Trophoblast cell (in vitro differentiated cells and primary cell): ENCODE measurements at regions not wholly inside any gene's neighbourhood (a gene's known extent, or its start where the extent isn't known, plus 50 kb on each side); places are given as distances from the start of the nearest gene placed in this dataset.
"Not testable (repeated sequence)": the region's sequence is repeated elsewhere in the genome, so short reads cannot be mapped to it uniquely, and the experiment has no call there.

ENCODE experiments used
- DNase-seq, 2 donors: peaks; one replicate each; pipeline ENCODE4 v3.0.0-alpha.2; 2016
- H2AFZ ChIP-seq: 2 replicates; pipeline ENCODE4 v1.6.1; 2013; ENCODE audit warnings: low read length, moderate library complexity, mild to moderate bottlenecking; ENCODE audit not compliant: insufficient read depth, poor library complexity
- H2AK5ac ChIP-seq: 2 replicates; pipeline ENCODE4 v1.6.1; 2013; ENCODE audit warnings: mild to moderate bottlenecking, low read length
- H2BK120ac ChIP-seq: 2 replicates; pipeline ENCODE4 v1.6.1; 2013; ENCODE audit warnings: low read length, mild to moderate bottlenecking, moderate library complexity; ENCODE audit not compliant: insufficient read depth, poor library complexity
- H2BK12ac ChIP-seq: 2 replicates; pipeline ENCODE4 v1.6.1; 2013; ENCODE audit warnings: mild to moderate bottlenecking, low read length, moderate library complexity
- H2BK5ac ChIP-seq: 2 replicates; pipeline ENCODE4 v1.6.1; 2013; ENCODE audit warnings: low read length, low read depth, moderate library complexity, mild to moderate bottlenecking; ENCODE audit not compliant: poor library complexity
- H3K14ac ChIP-seq: 2 replicates; pipeline ENCODE4 v1.6.1; 2013; ENCODE audit warnings: mild to moderate bottlenecking, low read length
- H3K18ac ChIP-seq: 2 replicates; pipeline ENCODE4 v1.6.1; 2013; ENCODE audit warnings: mild to moderate bottlenecking, low read length
- H3K23ac ChIP-seq: 2 replicates; pipeline ENCODE4 v1.6.1; 2013; ENCODE audit warnings: low read length
- H3K27ac ChIP-seq: 2 replicates; pipeline ENCODE4 v1.5.1; 2013; ENCODE audit warnings: low read depth, mild to moderate bottlenecking, inconsistent platforms, low read length, moderate library complexity
- H3K27me3 ChIP-seq: 2 replicates; pipeline ENCODE4 v1.6.1; 2013; ENCODE audit warnings: inconsistent platforms, mild to moderate bottlenecking, low read length, moderate library complexity; ENCODE audit not compliant: insufficient read depth
- H3K36me3 ChIP-seq, 2 experiments: 1 replicate in 1 of 2; 2 replicates in 1 of 2; pipeline ENCODE4 v1.6.1; 2013; ENCODE audit warnings: low read length in 2 of 2, mild to moderate bottlenecking in 2 of 2, moderate library complexity in 1 of 2; ENCODE audit not compliant: insufficient read depth in 2 of 2, control insufficient read depth in 1 of 2
- H3K4ac ChIP-seq: 2 replicates; pipeline ENCODE4 v1.6.1; 2013; ENCODE audit warnings: low read depth, mild to moderate bottlenecking, low read length, moderate library complexity
- H3K4me1 ChIP-seq, 2 experiments: 1 replicate in 1 of 2; 2 replicates in 1 of 2; pipeline ENCODE4 v1.6.1; 2013; ENCODE audit warnings: low read length in 2 of 2, mild to moderate bottlenecking in 2 of 2, moderate library complexity in 1 of 2; ENCODE audit not compliant: insufficient read depth in 2 of 2, control insufficient read depth in 1 of 2
- H3K4me2 ChIP-seq: 2 replicates; pipeline ENCODE4 v1.6.1; 2013; ENCODE audit warnings: inconsistent platforms, mild to moderate bottlenecking, low read length, moderate library complexity
- H3K4me3 ChIP-seq: 2 replicates; pipeline ENCODE4 v1.5.1; 2013; ENCODE audit warnings: mild to moderate bottlenecking, low read depth, low read length, inconsistent platforms
- H3K79me1 ChIP-seq: one replicate; pipeline ENCODE4 v1.6.1; 2013; ENCODE audit warnings: low read length
- H3K79me2 ChIP-seq: 2 replicates; pipeline ENCODE4 v1.6.1; 2013; ENCODE audit warnings: low read length, mild to moderate bottlenecking; ENCODE audit not compliant: control insufficient read depth, insufficient read depth, poor library complexity
- H3K9ac ChIP-seq: 2 replicates; pipeline ENCODE4 v1.6.1; 2013; ENCODE audit warnings: mild to moderate bottlenecking, low read length
- H3K9me3 ChIP-seq: 2 replicates; pipeline ENCODE4 v1.6.1; 2013; ENCODE audit warnings: low read depth, mild to moderate bottlenecking, control low read depth, inconsistent platforms, low read length; ENCODE audit not compliant: insufficient read depth
- H4K12ac ChIP-seq: 2 replicates; pipeline ENCODE4 v1.6.1; 2013; ENCODE audit warnings: low read depth, mild to moderate bottlenecking, low read length, moderate library complexity
- H4K8ac ChIP-seq: 2 replicates; pipeline ENCODE4 v1.6.1; 2013; ENCODE audit warnings: low read depth, mild to moderate bottlenecking, low read length, moderate library complexity
- H4K91ac ChIP-seq: one replicate; pipeline ENCODE4 v1.6.1; 2013; ENCODE audit warnings: low read depth, mild to moderate bottlenecking, low read length, moderate library complexity
- WGBS: extraction: QIAGEN DNeasy Blood & Tissue Kit; methylation state at CpG from one replicate; pipeline ENCODE4 v1.1.7; 2013; ENCODE audit warnings: missing lambda C conversion rate; ENCODE audit not compliant: insufficient read length, insufficient coverage; ENCODE audit errors: extremely low coverage; 5-methylcytosine and 5-hydroxymethylcytosine counted together

DNA sequence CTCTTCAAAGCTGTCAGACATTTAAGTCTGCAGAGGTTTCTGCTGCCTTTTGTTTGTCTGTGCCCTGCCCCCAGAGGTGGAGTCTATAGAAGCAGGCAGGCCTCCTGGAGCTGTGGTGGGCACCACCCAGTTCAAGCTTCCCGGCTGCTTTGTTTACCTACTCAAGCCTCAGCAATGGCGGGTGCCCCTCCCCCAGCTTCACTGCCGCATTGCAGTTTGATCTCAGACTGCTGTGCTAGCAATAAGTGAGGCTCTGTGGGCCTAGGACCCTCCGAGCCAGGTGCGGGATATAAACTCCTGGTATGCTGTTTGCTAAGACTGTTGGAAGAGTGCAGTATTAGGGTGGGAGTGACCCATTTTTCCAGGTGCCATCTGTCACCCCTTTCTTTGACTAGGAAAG, 145.5 kb downstream of the DMRT2 start:
- H3K14ac ChIP-seq, H3K4me2 ChIP-seq, H3K4me3 ChIP-seq, H3K23ac ChIP-seq, H3K9me3 ChIP-seq, H2AFZ ChIP-seq, H4K8ac ChIP-seq, H2AK5ac ChIP-seq, H3K18ac ChIP-seq, H3K4me1 ChIP-seq, H3K9ac ChIP-seq, H4K12ac ChIP-seq, H2BK5ac ChIP-seq, DNase-seq, H3K4ac ChIP-seq, H2BK120ac ChIP-seq, H3K79me2 ChIP-seq, H3K27me3 ChIP-seq, H2BK12ac ChIP-seq, H3K27ac ChIP-seq, H3K79me1 ChIP-seq, H3K36me3 ChIP-seq, H4K91ac ChIP-seq: not testable (repeated sequence)
- WGBS = no CpG with 5 or more reads among the region's 5 CpGs

GRCh38 chr9:1198085-1198484, 147.9 kb downstream of the DMRT2 start:
- no peak overlapping the region for H3K14ac ChIP-seq
- no CpG with 5 or more reads among the region's 1 CpG for WGBS

GRCh38 chr9:1200847-1201251, 150.7 kb downstream of the DMRT2 start:
- Histone ChIP-seq H2BK12ac (no peak overlapping the region), H2AFZ (no peak overlapping the region), H3K14ac (no peak overlapping the region), H3K27ac (no peak overlapping the region), H3K4me3 (no peak overlapping the region), H3K36me3 (no peaks in the 10 kb centered on the region), H2AK5ac (no peak overlapping the region), H3K79me1 (no peaks in the 10 kb centered on the region), H3K9me3 (no peaks in the 10 kb centered on the region), H4K12ac (no peak overlapping the region), H3K27me3 (no peaks in the 10 kb centered on the region), H4K8ac (no peak overlapping the region), H3K4me1 (no peaks in the 10 kb centered on the region), H2BK5ac (no peak overlapping the region), H3K79me2 (no peaks in the 10 kb centered on the region), H3K9ac (no peak overlapping the region), H3K4ac (no peak overlapping the region), H3K23ac (no peak overlapping the region), H4K91ac (no peak overlapping the region), H3K4me2 (no peak overlapping the region), H3K18ac (no peak overlapping the region), H2BK120ac (no peak overlapping the region)
- DNase-seq = no peak
- no CpG with 5 or more reads among the region's 3 CpGs for WGBS

More at GRCh38 chr9:1198085-1198484, 147.9 kb downstream of the DMRT2 start:
- H3K18ac ChIP-seq = no peak overlapping the region
- H3K4ac ChIP-seq = no peak overlapping the region
- no peaks in the 10 kb centered on the region for H3K27me3 ChIP-seq
- no peak overlapping the region for H2AFZ ChIP-seq
- no peak overlapping the region for H3K27ac ChIP-seq
- H3K4me3 ChIP-seq = no peak overlapping the region
- no peak overlapping the region for H3K9ac ChIP-seq
- no peak overlapping the region for H2AK5ac ChIP-seq
- no peak overlapping the region for H2BK120ac ChIP-seq
- no peak overlapping the region for H4K12ac ChIP-seq
- no peaks in the 10 kb centered on the region for H3K79me2 ChIP-seq
- H3K23ac ChIP-seq = no peak overlapping the region
- H4K8ac ChIP-seq = no peak overlapping the region
- H3K4me2 ChIP-seq = no peak overlapping the region
- no peaks in the 10 kb centered on the region for H3K9me3 ChIP-seq
- DNase-seq = peak; percentile 52 to 95
- H3K79me1 ChIP-seq = no peaks in the 10 kb centered on the region
- no peak overlapping the region for H2BK5ac ChIP-seq
- H4K91ac ChIP-seq = no peak overlapping the region
- H3K36me3 ChIP-seq = no peaks in the 10 kb centered on the region
- no peaks in the 10 kb centered on the region for H3K4me1 ChIP-seq
- H2BK12ac ChIP-seq = no peak overlapping the region

GRCh38 chr9:1201262-1201661, 151.1 kb downstream of the DMRT2 start:
- H2BK120ac ChIP-seq = no peak overlapping the region
- H2AFZ ChIP-seq = no peak overlapping the region
- no peak overlapping the region for H3K27ac ChIP-seq
- no peaks in the 10 kb centered on the region for H3K79me2 ChIP-seq
- no peaks in the 10 kb centered on the region for H3K27me3 ChIP-seq
- H3K4ac ChIP-seq = no peak overlapping the region
- H2AK5ac ChIP-seq = no peak overlapping the region
- no peak overlapping the region for H3K14ac ChIP-seq
- no peaks in the 10 kb centered on the region for H3K4me1 ChIP-seq
- no peak overlapping the region for H3K9ac ChIP-seq
- H4K12ac ChIP-seq = no peak overlapping the region
- no peak overlapping the region for H4K8ac ChIP-seq
- no peak overlapping the region for H3K18ac ChIP-seq
- no peak overlapping the region for H2BK5ac ChIP-seq
- H4K91ac ChIP-seq = no peak overlapping the region
- no CpG with 5 or more reads among the region's 2 CpGs for WGBS
- H2BK12ac ChIP-seq = no peak overlapping the region
- H3K23ac ChIP-seq = no peak overlapping the region
- H3K4me2 ChIP-seq = no peak overlapping the region
- H3K36me3 ChIP-seq = no peaks in the 10 kb centered on the region
- H3K9me3 ChIP-seq = no peaks in the 10 kb centered on the region
- no peak overlapping the region for H3K4me3 ChIP-seq
- H3K79me1 ChIP-seq = no peaks in the 10 kb centered on the region
- DNase-seq = no peak
